SK-N-SH treated with all-trans-retinoic acid at 6 μM for 48 hours (cell line): ENCODE measurements at regions not wholly inside any gene's neighbourhood (a gene's known extent, or its start where the extent isn't known, plus 50 kb on each side); places are given as distances from the start of the nearest gene placed in this dataset.

Experiments
- ISL1 ChIP-seq: fragments of 250-450 bp; sonication (Bioruptor Pico); IDR thresholded peaks from 2 replicates; pipeline ENCODE4 v2.1.2; 2022; ENCODE audit warnings: mild to moderate bottlenecking, moderate library complexity
- ZNF565 ChIP-seq: fragments of 450-650 bp; formaldehyde crosslinking; conservative IDR thresholded peaks from 2 replicates; pipeline ENCODE4 v1.5.0; 2020; ENCODE audit warnings: low read depth, mild to moderate bottlenecking, moderate library complexity

DNA sequence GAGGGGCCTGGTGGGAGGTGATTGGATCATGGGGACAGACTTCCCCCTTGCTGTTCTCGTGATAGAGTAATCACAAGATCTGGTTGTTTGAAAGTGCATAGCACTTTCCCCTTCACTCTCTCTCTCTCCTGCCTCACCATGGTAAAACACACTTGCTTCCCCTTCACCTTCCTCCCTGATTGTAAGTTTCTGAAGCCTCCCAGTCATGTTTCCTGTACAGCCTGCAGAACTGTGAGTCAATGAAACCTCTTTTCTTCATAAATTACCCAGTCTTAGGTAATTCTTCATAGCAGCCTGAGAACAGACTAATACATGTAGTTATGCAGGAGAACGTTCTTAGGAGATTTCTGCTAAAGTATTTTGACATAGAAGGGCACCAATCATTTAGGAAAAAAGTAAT, 59.9 kb upstream of the FBXO28 start:
- TF ChIP-seq ZNF565 (no peak), ISL1 (CRISPR knock-in tag) (no peak)
